ENCODE measurements at regions not wholly inside any gene's neighbourhood (a gene's known extent, or its start where the extent isn't known, plus 50 kb on each side); places are given as distances from the start of the nearest gene placed in this dataset.
A peak's percentile ranks its signal among the peaks of the same experiment; 100 is the strongest.

GRCh38 chr4:8796096-8796495, 75.5 kb downstream of the HMX1 start:
- no peak for DNase-seq (ENCODE audit: low spot score)

GRCh38 chr4:8795140-8795539, 76.5 kb downstream of the HMX1 start:
- no peak for DNase-seq (ENCODE audit: low spot score)

GRCh38 chr4:8794491-8794890, 77.1 kb downstream of the HMX1 start:
- DNase-seq (ENCODE audit: low spot score) = no peak

GRCh38 chr4:8793571-8794160, 78.0 kb downstream of the HMX1 start:
- no peak for DNase-seq (ENCODE audit: low spot score)

DNA sequence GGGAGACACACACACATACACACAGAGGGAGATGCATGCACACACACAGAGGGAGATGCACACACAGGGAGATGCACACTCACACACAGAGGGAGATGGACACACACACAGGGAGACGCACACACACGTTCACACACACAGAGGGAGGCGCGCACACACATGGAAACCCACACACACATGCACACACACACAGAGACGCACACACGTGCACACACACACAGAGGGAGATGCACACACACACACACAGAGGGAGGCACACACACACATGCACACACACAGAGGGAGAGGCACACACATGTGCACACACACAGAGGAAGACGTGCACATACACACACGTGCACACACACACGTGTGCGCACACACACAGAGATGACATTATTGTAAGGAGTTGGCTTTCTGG, 79.1 kb downstream of the HMX1 start:
- no peak for DNase-seq (ENCODE audit: low spot score)

DNA sequence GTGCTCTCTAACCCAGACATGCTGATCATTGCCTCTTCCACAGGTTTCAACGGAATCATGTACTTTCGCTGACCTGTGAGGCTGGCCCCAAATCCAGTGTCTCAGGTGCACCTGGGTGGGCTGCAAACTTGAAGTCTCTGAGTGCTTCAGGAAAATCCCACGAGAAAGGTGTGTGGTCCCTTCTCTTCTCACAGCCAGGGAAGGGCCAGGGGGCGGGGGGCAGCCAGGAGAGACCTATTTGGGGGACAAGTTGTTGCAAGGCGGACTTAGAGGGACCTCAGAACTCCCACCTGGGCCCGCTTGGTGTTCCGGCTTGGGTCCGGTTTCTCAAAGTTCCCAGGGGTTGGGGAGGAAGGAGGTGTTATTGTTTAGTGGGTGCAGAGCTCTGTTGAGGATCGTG, 80.0 kb downstream of the HMX1 start:
- DNase-seq (ENCODE audit: low spot score) = no peak

- no peak for DNase-seq (ENCODE audit: low spot score)
Measured at GRCh38 chr4:8790749-8791148, 80.9 kb downstream of the HMX1 start.

GRCh38 chr4:8788174-8788573, 83.5 kb downstream of the HMX1 start:
- no peak for DNase-seq (ENCODE audit: low spot score)

DNA sequence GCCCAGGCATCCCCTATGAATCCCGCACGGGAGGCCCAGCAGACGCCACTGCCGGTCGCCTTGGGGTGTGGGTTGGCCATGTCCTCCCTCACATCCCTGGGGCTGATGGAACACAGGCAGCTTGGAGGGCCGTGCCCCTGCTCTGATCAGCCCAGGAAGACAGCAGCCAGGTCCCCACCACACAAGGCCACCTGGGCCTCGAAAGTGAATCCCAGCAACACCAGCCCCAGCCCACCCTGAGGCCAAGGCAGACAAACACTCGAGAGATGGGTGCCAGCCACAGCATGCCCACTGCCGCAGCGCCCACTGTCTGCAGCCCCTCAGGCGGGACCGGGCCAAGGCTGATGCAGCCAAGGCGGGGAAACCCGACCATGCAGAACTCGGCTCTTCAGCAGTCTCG, 85.5 kb downstream of the HMX1 start:
- no peak for DNase-seq (ENCODE audit: low spot score)

DNA sequence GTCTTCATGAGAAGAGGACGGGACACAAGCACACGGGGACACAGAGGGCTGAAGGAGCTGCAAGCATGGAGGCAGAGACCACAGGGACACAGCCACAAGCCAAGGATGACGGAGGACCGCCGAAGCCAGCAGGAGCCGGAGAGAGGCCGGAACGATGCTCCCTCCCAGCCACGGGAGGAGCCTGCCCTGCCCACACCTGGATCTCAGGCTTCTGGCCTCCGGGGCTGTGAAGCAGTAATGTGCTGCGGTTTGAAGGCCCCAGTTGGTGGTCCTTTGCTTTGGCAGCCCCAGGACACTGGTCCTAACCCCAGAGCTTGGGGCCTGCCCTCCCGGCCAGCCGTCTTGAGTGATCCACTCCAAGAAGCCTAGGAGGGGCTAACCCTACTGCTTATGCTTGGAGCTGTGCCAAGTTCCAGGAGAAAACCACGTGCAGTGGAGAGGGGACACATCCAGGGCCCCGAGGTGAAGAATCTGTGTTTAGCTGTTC, 85.9 kb downstream of the HMX1 start:
- no peak for DNase-seq (ENCODE audit: low spot score)

DNA sequence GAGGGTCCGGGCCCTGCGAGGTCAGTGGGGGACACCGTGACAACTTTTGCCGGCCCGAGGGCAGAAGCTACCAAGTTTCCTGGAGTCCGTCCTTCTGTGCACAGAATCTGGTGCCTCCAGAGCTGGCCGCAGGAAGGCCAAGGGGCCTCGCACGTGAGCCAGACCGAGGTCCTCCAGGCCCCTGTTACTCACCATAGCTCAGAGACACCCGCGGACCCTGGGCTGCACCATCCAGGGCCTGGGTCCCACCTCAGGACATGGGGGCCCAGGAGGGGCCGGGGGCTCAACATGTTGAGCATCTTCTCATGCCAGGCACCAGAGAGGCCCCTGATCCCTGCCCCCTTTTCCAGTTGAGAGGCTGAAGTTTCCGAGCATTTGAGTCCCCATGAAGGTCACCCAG, 87.9 kb downstream of the HMX1 start:
- no peak for DNase-seq (ENCODE audit: low spot score)

GRCh38 chr4:8782135-8782534, 89.5 kb downstream of the HMX1 start:
- DNase-seq (ENCODE audit: low spot score) = no peak

- DNase-seq (ENCODE audit: low spot score) = no peak
Measured at GRCh38 chr4:8781641-8782040, 90.0 kb downstream of the HMX1 start.

- DNase-seq (ENCODE audit: low spot score) = no peak
Measured at GRCh38 chr4:8780596-8781368, 90.9 kb downstream of the HMX1 start.

GRCh38 chr4:8780086-8780485, 91.6 kb downstream of the HMX1 start:
- no peak for DNase-seq (ENCODE audit: low spot score)

DNA sequence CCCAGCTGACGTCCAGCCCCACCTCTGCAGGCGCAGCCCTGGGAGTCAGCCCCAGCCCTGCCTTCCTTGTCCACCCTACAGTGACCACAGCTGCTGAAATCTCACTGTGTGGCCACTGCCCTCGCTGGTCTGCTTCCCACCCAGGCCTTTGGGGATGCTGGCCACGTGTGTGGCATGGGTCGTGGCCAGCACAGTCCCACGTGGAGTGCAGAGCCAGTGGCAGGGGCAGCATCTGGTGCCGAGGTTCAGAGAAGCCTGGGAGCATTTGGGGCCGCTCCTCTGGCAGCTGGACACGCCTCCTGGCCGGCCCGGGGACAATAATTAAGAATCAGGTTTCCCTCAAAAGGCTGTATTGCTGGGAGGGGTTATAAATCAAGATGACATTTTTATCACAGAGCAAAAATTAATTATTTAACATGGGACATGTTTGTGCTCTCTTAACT, 92.1 kb downstream of the HMX1 start:
- no peak for DNase-seq (ENCODE audit: low spot score)

DNA sequence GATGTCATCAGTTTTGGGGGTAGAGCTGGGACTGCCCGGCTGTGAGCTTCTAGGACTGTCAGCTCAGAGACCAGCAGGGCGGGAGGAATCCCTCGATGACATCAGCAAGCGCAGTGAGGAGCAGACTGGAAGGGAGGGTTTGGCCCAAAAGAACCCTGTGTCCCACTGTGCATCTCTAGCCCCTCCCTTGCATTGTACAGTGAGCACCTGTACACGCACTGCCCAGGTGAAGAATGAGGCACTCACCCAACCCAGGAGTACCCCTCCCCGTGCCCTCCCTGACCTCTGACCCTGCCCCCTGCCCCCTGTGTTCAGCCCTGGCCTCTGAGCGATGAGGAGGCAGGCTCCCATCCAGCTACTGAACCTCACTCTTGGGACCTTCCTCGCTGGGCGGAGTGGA, 92.9 kb downstream of the HMX1 start:
- no peak for DNase-seq (ENCODE audit: low spot score)

GRCh38 chr4:8778291-8778690, 93.3 kb downstream of the HMX1 start:
- no peak for DNase-seq (ENCODE audit: low spot score)

DNA sequence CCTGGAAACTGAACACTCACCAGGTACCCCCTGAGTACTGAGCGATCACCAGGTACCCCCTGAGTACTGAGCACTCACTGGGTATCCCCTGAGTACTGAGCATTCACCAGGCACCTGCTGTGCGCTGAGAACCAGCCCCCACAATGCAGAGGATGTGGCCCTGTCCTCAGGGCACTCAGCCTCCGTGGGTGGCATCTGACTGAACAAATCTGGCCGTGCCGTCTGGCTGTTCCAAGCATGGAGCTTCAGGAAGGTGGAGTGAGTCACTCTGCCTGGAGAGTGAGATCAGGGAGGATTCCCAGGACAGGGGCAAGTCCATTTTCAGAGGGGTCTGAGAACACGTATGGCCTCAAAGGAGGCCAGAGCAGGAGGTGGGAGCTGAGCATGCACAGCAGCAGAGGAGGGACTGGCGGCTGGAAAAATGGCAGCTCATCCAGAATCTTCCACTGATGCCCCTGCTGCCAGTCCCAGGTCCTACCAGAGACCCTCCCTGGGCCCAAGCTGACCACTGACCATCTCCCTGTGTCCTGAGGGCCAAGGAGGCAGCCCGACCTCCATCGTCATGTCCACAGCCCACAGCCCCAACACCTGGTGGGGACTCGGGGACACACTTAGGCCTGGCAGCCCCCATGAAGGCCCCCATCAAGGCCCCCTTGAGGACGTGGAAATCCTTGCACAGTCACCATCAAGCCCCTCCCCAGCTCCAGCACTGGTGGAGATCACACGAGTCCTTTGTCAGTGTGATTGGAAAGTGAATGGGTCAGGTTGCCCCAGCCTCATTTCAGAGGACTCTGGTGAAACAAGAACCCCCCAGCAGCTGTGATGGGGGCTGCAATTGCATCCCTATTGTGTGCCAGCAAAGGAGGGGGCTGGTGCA, 94.1 kb downstream of the HMX1 start:
- peak; percentile 57 for DNase-seq (ENCODE audit: low spot score)

DNA sequence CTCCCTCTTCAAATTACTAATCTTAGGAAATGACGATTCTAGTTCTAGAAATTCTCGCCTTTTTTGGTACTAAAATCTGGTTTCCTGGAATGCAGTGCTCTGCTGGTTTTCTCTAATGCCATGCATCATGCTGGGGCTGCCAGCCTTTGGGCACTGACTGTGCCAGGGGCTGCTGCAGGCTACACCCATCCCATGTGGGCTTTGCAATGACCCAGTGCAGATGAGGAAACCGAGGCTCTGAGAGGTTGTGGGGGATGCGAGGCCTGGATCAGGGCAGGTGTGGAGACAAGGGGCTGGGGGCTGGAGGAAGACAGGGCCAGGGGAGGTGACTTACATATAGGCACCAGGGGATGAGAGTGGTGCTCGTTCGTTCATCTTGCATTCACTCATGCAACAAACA, 95.3 kb downstream of the HMX1 start:
- no peak for DNase-seq (ENCODE audit: low spot score)

- DNase-seq (ENCODE audit: low spot score) = no peak
Measured at GRCh38 chr4:8775751-8776355, 95.8 kb downstream of the HMX1 start.

DNA sequence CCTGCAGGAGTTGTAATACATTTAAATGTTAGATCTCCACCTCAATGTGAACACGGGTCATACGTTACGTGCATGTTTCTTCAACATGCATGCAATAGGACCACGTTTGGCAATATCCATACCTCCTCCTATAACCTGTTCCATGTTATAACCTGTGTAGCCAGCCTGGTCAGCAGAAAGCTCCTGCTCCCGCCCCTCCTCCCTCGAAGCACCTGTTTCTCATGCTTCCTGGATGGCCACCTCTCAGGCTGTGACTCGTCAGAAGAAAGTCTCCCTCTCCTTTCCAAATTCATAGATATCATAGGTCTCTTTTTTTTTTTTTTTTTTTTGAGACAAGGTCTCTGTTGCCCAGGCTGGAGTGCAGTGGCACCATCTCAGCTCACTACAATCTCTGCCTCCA, 96.5 kb downstream of the HMX1 start:
- DNase-seq (ENCODE audit: low spot score) = no peak

Measured in H4 (cell line).